Endometrium (tissue), 2 donors: ENCODE measurements at regions not wholly inside any gene's neighbourhood (a gene's known extent, or its start where the extent isn't known, plus 50 kb on each side); places are given as distances from the start of the nearest gene placed in this dataset.

ENCODE experiments used
- FAIRE-seq: peaks from 2 replicates; lab custom pipeline; 2012; peaks lifted over from hg19 to GRCh38; lab: Jason Lieb, UNC
- donor health status: control.
- donor health status: control.

- FAIRE-seq, result no peak
Observed at GRCh38 chr13:72448082-72448481, 279.3 kb downstream of the MZT1 start.

DNA sequence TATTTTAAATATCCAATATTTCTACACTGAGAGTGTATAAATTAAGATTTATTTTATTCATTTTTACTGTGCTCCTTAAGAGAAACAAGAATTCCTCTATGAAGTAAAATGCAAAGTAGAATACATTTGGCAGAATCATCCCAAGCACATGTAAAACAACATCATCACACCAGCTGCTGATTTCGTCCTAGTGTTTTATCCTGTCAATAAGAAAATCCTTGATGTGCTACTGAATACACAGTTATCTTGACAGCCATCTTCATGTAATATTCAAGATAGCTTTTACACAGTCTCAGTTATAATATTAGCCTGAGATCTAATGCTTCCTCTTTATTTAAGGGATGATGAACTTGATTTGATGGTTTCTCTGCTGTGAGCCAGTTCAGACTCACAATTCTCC is 282.4 kb downstream of the MZT1 start:
- FAIRE-seq, result no peak

DNA sequence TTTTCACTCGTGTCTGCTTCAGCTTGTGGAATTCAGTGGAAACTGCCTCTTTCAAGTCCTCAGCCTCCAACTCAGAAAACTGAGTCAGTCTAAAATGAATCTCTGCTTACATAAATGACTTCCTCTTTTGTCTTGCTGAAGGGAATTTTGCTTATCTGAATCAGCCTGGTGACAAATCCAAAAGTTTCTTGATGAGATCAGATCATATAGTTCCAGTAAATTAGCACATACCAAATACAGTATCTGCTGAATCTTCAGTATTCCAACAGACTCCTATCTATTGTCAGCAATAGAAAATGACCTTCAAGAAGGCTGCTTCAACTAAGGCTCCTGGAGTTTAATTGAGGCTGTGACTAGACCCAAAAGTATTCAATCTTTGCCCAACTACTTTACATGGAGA is 290.0 kb downstream of the MZT1 start:
- no peak for FAIRE-seq

DNA sequence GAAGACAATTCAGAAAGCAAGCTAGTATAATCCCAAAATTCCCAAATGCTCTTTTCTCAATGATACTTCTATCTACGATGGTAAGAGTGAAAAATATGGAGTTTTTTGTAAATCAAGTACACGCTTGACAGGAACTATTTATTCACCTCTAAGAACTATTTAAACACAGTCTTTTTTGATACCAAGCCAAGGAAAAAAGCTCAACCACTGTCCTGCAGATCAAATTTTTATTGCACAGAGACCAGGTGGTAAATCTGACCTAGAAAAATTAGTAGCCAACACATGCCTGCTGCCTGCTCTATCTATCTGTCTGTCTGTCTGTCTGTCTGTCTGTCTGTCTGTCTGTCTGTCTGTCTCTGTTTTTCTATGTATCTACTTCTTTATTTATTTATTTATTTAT is 292.2 kb downstream of the MZT1 start:
- no peak for FAIRE-seq

DNA sequence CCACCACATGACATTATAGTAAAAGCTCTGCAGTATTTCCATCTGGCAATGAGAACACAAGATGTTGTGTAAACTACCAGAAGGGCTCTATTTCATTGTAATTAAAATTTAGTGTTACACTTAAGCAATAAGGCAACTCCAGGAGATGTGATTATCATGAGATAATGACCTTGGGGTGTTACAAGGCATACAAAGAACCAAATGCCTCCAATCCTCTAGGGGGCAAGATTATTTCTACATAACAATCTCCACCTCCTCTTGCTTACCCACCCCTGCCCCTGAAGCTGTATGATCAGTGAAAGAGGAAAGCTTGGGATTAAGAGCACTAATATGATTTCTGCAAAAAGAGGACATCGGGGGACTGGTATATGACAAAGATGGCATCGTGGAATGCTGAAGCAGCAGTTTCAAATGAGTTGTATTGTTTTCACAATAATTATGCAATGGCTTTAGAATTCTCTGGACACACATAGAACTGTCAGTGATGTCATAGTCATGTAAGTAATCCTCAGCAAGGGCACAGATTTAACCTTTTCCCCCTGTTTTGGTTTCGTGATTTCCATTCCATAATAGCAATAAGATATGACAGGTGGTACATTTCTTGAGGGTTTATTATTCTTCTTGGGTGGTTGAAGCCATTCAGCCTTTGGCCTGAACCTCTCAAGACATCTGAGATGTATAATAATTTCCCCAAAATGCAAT is 295.3 kb downstream of the MZT1 start:
- peak; percentile 95 for FAIRE-seq

DNA sequence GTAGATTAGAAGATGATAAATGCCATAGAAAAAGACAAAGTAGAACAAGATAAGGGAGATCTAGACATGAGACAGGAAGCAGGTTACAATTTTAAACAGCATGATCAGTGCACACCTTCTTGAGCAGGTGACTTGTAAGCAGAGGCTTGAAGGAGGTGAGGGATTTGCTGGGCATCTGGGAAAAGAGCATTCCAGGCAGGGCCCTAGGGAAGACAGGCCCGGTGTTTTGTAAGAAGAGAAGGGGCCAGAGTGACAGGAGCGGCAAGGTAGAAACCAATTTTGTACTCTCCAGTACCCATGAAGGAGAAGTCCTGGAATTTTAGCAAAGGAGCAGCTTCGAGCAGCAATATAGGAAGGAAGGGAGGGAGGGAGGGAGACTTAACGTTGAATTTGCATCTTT is 296.5 kb downstream of the MZT1 start:
- FAIRE-seq, result no peak

- FAIRE-seq, result no peak
Observed at GRCh38 chr13:72427757-72428528, 299.5 kb downstream of the MZT1 start.

DNA sequence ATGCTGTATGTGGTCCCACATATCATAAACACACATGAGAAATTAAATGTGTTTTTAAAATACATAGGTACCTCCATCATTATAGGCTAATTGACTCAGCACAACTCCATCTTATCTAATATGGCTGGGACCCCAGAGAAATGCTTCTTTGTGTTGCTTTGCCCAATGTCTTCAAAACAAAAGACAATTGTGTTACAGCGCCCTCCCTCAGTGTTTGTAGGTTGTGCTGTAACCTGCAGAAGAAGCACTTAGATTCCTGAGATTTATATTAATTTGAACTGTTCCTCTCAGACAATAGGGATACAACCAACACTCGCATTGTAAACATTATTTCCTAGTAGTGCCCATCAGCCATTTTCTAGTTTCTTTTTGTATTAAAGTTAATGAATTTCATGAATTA is 303.4 kb downstream of the MZT1 start:
- FAIRE-seq, result no peak

- FAIRE-seq, result no peak
Observed at GRCh38 chr13:72415817-72416216, 311.6 kb downstream of the MZT1 start.

DNA sequence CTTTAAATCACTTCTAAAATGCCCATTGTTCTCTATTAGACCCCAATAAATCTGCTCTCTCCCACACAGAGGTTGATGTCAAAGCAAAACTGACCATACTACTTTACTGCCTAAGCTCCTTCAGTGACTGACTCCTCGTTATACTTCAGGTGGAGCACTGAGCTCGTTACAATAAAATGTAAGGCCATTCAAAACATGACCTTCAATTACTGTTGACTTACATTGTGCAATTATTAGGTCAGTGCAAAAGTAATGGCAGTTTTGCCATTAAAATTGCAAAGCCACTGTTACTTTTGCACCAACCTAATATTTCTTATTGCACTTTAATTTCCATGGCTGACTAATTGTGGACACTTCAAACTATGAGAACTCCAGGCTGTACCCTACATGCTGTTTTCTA is 314.9 kb downstream of the MZT1 start:
- no peak for FAIRE-seq

DNA sequence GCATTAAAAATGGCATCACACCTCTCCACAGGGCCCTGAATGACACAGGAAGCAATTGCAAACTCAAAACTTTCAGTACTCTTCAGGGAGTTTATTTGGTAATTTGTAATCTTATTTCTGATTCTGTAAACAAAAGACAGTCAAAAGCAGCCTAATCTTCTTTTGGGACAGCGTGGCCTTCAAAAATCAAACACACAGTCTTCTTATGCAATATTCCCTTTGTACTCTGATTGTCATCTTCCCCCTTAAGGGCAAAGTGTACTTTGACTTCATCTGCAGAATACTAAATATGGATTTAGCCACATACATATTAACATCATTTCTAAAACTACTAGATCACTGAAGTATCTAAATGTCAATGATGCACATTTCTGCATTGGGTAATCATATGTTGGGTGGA is 322.0 kb downstream of the MZT1 start:
- no peak for FAIRE-seq

GRCh38 chr13:72403396-72404010 is 323.9 kb downstream of the MZT1 start:
- no peak for FAIRE-seq

DNA sequence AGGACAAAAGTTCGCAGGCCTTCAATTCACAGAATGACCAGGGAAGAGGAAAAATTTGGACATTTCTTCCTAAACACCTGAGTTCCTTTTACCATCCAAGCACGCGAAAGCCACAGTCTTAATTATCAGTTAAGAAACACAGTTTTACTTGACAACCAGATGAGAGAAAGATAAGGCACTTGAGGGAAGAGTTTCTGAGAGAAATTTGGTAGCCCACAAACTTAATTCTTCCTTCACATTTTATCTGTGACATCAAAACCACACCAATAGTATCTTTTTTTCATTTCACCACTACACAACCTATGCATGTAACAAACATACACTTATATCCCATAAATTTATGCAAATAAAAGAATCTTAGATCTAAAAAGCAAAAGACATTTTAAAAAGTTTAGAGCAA is 326.6 kb downstream of the MZT1 start:
- FAIRE-seq, result no peak

GRCh38 chr13:72399351-72399750 is 328.1 kb downstream of the MZT1 start:
- no peak for FAIRE-seq

GRCh38 chr13:72397265-72397664 is 330.2 kb downstream of the MZT1 start:
- no peak for FAIRE-seq

DNA sequence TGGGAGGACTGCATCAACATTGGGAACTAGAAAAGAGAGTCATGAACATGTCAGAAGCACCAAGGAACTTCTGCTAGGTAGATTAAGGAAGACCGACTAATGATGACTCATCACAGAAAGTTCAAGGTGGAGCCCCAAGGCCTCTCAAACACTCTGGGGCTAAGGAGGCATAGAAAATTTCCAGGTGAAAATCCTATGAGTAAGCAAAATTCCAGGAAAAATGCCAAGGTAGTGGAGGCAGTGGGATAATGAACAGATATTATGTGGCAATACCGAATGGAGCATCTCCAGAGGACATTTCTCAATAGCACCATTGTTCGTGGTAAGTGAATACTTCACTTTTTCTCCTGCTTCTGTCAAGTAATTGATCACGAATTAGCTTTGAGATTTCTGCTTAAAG is 336.5 kb downstream of the MZT1 start:
- FAIRE-seq, result no peak

DNA sequence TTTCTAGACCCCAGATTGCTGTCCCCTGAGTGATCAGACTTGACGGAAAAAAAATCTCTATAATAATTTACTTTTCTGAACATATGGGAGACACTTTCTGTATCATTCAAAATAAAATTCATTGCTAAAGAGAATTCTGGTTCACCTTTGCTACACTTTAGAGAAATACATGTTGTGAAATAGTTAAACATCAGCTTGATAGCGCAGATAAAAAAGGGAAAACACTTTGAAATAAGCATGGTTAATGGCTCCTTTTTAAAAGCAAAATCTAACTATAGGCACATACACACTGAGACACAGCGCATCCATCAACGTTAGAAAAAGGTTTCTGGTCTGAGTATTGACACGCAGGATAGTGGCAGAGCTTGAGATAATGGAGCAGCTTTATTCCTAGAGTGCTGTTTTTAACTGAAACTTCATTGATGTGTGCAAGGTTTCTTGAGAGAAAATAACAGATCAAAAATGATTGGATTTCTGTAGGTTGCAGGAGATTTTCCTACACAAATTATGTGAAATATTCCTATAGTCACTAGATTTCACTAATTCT is 341.2 kb downstream of the MZT1 start:
- FAIRE-seq, result no peak

DNA sequence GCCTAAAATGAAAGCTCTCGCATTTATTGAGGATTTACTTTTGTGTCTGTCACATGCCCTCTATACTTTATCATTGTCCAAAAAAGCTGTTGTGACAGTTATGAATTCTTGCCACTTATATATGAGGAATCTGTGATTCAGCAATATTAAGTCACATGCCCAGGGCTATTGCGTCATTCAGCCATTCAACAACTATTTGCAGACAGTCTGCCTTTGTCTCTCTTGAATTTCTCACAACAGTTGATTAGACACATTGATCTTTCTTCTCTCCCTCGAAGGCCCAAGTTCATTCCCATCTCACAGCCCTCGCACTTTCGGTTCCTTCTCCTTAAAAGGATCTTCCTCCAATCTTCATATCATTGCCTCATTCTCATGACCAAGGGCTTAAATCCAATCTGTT is 342.6 kb downstream of the MZT1 start:
- no peak for FAIRE-seq

DNA sequence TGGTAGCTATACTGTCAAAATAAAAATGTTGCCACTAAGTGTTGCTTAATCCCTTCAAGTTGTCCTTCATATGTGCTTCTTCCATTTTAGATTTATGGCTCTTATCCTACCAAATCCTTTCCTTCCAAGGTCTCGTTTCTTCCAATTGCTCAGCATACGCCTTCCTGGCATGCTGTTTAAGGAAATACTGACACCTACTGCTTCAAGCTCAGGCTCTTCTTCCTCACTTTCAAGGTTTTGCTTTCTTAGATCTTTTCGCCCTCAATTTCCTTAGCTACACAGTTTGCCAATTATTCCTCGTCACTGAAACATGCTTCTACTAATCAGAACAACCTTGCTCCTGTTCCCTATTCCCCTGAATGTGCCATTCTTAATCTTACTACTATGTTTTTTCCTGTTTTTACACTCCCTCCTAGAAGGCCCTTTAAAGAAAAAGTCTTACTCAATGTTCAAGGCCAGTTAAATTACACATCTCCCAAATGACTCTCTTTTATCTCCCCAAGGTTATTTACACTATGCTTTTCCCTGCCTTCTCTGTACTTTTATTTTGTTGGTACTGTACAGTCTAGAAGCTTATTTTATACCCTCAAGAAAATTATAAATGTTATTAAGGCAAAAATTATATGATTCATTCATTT is 343.1 kb downstream of the MZT1 start:
- FAIRE-seq, result no peak

DNA sequence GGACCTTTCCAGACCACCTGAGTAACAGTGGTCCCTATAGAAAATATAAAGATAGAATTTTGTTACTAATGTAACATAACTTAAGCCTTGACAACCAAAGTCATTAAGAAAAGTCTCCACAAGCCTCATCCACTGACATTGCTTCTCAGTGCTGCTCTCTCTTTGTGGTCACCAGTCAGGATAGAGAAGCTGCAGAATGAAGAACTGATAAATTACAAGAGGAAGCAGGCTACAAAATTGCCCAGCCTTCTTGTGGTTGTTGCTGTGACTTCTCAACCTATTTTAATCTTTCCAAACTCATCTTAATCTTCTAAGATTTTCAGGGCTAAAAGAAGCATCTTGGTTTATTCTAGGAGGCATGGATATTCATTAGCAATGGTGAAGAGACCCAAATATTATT is 343.8 kb downstream of the MZT1 start:
- no peak for FAIRE-seq

- FAIRE-seq, result no peak
Observed at GRCh38 chr13:72379581-72379980, 347.8 kb downstream of the MZT1 start.

DNA sequence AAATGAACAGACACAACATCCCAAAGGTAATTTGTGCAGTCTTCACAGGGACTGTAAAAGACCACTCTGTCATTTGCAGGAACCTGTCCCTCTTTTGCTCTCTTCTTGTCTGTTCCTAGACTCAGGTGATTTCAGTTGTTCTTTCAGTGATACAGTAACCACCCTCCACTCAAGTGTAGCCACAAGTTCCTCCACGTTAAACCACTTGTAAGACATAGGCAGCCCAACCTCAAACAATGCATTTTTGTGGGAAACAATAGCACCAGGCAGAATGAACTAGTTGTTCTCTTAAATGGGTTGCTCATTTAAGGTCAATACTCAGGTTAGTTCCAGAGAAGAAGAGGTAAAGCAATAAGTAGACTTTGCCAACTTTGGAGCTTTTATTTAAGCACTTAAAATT is 359.4 kb downstream of the MZT1 start:
- no peak for FAIRE-seq

GRCh38 chr13:72346716-72347115 is 380.7 kb downstream of the MZT1 start:
- FAIRE-seq, result no peak
